HG03045 (cell line): ENCODE measurements at regions not wholly inside any gene's neighbourhood (a gene's known extent, or its start where the extent isn't known, plus 50 kb on each side); places are given as distances from the start of the nearest gene placed in this dataset.
"Not testable (repeated sequence)": the region's sequence is repeated elsewhere in the genome, so short reads cannot be mapped to it uniquely, and the experiment has no call there.

Source experiments
- ATAC-seq: cut with Tn5 transposase; IDR thresholded peaks from one replicate; pipeline ENCODE4 v1.9.1; 2021; ENCODE audit warnings: mild to moderate bottlenecking, moderate library complexity; ENCODE audit not compliant: unreplicated experiment

DNA sequence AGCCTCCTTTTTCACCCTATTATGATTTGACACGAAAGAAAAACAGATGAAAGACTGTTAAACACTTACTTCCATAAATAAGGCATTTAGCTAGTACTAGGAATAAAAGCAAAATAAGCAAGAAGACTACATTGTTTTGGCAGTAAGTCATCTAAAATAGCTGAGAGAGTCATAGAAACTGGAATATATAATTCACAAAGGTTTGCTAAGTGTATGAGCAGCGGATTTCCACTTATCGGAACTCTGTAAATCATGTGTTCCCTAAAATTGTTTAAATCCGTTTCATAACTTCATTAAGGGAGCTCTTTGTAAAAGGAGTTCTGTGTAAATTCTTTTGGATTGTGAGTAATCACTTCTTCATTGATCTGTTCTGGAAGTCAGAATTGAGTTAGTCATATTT is 202.5 kb upstream of the CBLB start:
- no peak for ATAC-seq

DNA sequence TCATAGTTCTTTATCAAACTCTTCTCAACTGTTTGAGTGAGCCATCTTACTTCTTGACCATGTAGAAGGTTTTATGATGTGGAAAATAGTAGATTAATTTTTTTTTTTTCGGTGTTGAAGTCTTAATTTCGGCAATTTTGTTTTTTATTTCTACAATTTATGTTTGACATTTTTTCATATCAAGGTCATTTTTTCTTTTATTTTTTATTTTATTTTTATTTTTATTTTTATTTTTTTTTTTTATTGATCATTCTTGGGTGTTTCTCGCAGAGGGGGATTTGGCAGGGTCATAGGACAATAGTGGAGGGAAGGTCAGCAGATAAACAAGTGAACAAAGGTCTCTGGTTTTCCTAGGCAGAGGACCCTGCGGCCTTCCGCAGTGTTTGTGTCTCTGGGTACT is 203.8 kb upstream of the CBLB start:
- ATAC-seq: not testable (repeated sequence)

DNA sequence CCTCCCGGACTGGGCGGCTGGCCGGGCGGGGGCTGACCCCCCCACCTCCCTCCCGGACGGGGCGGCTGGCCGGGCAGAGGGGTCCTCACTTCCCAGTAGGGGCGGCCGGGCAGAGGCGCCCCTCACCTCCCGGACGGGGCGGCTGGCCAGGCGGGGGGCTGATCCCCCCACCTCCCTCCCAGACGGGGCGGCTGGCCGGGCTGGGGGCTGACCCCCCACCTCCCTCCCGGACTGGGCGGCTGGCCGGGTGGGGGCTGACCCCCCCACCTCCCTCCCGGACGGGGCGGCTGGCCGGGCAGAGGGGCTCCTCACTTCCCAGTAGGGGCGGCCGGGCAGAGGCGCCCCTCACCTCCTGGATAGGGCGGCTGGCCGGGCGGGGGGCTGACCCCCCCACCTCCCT is 205.0 kb upstream of the CBLB start:
- not testable (repeated sequence) for ATAC-seq

GRCh38 chr3:106075731-106076130 is 206.9 kb upstream of the CBLB start:
- not testable (repeated sequence) for ATAC-seq

DNA sequence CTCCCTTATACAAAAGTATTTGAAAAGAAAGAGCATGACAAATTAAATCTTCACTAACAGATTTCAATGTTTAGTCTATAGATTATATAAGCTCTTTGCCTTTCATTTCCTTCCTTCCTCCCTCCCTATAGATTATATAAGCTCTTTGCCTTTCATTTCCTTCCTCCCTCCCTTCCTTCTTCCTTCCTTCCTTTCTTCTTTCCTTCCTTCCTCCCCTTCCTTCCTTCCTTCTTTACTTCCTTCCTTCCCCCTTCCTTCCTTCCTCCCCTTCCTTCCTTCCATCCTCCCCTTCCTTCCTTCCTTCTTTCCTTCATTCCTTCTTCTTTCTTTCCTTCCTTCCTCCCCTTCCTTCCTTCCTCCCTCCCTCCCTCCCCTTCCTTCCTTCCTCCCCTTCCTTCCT is 209.8 kb upstream of the CBLB start:
- no peak for ATAC-seq

- no peak for ATAC-seq
Measured at GRCh38 chr3:106082616-106083015, 213.8 kb upstream of the CBLB start.

DNA sequence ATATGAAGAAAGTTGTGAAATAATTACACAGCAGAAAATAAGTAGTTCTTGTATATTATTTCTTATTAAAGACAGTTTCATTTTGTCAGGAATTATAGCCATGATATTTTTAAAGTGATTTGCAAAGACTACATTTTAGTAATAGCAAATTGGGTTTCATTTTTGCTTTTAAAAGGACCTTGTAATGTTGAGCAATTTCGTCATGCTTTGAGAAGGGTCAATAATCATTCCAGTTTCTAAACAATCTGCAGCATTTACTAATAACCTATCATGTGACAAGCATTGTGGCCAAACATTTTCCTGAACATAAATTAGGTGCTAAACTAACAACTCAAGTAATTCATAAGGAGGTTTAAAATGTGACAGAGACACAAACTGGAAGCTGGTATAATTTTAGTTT is 214.4 kb upstream of the CBLB start:
- ATAC-seq: peak; percentile 49

DNA sequence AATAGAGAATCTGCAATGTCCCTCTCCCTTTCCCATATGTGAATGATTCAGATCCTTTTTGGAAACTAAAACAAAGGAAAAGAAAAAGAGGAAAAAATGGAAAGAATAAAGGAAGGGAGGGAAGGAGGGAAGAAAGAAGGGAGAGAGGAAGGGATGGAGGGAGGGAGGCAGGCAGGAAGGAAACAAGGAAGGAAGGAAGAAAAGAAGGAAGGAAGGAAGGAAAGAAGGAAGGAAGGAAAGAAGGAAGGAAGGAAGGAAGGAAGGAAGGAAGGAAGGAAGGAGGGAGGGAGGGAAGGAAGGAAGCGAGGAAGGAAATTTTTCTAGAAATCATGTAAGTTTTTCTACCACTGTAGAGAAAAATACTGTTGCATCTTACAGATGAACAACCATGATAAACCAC is 215.0 kb upstream of the CBLB start:
- ATAC-seq: no peak

DNA sequence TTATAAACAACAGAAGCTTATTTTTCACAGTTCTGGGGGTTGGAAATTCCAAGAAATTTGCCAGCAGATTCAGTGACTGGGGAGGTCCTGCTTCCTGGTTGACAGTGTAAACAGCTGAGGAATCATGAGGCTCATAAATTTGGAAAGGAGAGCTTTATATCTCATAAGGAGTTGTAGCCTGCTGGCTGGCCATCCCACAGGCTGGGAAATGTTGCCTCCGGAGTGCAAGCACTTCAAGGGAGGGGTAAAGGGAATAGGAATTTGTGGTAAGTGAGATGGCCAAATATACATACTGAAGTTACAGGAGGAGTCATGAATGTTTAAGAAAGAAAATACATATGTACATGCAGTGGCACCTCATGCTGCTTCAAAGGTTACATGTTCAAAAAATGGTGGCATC is 217.2 kb upstream of the CBLB start:
- ATAC-seq: no peak

DNA sequence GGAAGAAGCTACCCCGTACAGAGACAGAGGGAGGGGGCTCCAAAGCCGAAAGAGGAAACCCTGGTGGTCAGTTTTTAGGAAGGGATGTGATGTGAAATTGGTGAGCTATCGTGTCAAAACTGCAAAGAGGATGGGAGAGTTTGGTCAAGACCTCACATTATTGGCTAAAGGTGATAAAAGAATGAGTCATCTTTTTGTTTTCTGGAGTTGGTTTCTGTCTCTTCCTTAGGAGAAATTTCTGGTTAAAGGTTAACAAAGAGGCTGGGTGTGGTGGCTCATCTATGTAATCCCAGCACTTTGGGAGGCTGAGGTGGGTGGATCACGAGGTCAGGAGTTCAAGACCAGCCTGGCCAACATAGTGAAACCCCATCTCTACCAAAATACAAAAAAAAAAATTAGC is 217.8 kb upstream of the CBLB start:
- no peak for ATAC-seq

DNA sequence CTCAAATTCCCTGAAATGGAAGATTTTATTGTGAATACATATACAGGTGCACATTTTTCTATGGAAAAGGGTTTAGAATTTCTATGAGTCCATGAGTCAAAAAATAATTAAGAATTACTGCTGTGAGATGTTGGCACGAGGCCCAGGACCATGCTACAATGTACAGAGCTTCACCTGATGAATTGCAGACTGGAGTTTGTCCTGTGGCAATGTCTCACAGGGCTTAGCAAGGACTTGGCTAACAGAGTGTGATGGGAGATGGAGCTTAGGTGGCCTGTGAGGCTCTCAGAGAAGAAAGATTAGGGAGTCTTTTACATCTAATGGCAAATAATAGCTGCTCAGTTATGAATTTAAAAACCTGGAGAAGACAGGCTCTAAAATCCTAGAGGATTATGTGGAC is 219.5 kb upstream of the CBLB start:
- no peak for ATAC-seq

DNA sequence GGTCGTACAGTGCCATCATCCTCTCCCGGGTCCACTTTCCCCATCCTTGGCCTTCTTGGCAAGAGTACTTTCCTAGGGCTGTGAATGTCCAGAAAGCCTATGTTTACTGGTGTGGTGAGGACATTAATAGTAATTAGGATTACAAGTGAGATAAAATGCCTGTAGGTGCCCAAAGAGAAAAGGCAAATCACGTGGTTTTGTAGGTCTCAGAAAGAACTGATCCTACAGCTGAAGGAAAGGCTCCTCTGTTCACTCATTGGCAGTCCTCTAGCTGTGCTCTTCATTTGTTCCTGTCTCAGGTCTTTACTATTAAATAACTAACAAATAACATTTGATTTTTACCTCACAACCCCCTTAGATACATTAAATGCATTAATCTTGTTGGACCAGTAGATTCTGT is 220.1 kb upstream of the CBLB start:
- ATAC-seq: no peak

GRCh38 chr3:106089806-106090205 is 221.0 kb upstream of the CBLB start:
- ATAC-seq: no peak

DNA sequence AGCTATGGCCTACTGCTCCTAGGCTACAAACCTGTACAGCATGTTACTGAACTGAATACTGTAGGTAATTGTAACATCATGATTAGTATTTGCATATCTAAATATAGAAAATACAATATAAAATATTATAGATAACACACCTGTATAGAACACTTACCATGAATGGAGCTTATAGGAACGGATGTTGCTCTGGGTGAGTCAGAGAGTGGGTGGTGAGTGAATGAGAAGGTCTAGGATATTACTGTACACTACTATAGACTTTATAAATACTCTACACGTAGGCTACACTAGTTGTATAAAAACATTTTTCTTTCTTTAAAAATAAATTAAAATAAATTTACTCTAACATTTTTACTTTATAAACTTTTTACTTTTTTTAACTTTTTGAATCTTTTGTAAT is 224.0 kb upstream of the CBLB start:
- no peak for ATAC-seq

DNA sequence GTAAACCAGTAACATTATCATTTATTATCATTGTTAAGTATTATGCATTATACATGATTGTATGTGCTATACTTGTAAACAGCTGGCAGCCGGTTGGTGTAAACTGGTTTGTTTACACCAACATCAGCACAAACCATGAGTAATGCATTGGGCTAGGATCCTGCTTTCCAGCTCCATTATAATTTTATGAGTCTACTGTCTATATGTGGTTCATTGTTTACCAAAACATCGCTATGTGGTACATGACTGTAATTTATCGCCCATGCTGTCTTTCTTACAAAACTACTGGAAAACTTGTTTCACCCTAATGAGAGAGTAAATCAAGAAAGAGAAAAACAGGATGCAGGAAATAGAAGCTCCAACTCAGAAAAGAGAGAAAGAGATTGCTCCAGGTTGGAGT is 224.8 kb upstream of the CBLB start:
- no peak for ATAC-seq

GRCh38 chr3:106097817-106098435 is 229.1 kb upstream of the CBLB start:
- no peak for ATAC-seq

DNA sequence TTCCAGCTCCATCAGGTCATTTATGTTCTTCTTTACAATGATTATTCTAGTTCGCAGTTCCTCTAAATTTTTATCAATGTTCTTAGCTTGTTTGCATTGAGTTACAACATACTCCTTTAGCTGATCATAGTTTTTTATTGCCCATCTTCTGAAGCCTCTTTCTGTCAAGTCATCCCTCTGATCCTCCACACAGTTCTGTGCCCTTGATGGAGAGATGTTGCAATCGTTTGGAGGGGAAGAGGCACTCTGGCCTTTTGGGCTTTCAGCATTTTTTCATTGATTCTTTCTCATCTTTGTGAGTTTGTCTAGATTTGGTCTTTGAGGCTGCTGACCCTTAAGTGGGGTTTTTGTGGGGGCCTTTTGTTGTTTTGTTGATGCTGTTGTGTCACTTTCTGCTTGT is 234.6 kb upstream of the CBLB start:
- no peak for ATAC-seq

DNA sequence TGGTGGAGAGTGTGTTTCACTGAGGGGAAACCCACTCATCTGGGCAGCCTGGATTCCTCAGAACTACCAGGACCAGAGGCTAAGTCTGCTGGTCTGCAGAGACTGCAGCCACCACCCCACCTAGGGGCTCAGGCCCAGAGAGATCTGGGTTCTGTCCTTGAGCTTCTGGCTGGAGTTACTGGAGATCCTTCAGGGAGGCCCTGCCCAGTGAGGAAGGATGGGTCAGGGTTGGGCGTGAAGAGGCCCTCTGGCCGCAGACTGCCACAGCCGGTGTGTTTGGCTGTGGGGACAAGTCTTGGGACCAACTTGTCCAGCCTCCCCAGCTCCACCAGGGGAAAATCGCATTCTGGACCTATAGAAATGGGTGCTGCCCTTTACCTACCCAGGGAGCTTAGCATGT is 235.3 kb upstream of the CBLB start:
- ATAC-seq: no peak

DNA sequence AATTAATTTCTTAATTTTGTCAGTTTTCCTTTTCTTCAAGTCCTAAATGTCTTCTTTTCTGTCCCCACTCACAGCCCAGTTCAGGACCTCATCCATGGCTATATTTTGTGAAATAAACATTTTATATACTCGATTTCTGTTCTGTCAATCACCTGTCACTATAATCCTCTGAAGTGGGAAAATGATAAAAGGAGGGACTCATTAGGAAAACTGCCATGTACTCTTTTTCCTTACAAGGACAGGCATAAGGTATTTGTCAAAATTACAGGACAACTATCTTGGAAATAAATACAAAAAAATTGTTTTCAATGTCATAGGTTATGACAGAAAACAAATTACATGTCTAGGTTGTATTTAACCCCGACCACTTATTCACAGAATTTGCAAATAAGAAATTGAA is 240.1 kb upstream of the CBLB start:
- no peak for ATAC-seq

DNA sequence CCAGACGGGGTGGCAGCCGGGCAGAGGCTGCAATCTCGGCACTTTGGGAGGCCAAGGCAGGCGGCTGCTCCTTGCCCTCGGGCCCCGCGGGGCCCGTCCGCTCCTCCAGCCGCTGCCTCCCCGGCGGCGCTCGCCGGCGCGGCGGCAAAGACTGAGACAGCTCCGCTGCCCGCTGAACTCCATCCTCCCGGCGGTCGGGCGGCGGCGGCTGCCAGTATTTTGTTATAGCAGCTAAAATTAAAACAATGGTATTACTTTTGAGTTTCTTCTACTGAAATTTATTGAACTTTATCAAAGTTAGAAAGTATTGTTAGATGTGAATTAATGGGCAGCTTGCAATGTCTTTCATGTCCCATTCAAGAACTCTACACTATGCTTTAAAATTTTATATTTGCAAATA is 243.7 kb upstream of the CBLB start:
- not testable (repeated sequence) for ATAC-seq

DNA sequence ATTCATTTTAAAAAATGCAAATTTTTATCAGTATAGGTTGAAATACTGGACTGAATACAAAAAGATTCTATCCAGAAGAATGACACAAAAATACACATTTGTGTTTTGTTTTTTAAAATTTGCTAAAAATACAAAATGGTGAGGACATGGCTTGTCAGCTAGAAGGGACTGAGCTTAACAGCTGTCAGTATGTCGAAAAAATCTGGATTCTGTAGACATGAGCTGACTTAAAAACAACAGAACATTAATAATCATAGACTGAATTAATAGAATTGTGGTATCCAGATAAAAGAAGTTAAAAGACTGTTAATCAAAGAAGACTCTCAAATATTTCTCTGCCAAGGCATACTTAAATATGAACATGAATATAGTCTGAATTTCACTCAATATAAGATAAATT is 244.9 kb upstream of the CBLB start:
- ATAC-seq: no peak

GRCh38 chr3:106114220-106114619 is 245.4 kb upstream of the CBLB start:
- no peak for ATAC-seq

GRCh38 chr3:106114848-106115247 is 246.0 kb upstream of the CBLB start:
- ATAC-seq: no peak

DNA sequence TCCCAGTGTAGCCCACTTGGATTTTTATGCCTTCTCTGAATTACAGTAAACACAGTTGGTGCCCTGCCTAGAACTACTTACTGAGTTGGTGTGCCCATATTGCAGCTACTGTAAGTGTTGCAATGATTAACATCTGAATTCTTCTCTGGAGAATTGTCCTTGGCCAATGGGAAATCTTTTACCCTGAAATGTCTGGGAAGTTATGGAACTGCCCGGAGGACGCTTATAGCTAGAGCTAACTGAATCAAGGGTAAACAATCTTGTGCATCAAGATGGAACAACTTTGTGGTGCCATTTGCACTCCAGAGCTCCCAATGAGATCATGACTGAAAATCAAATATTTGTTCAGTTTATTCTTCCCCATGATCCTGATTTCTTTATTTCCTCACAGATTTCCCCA is 246.7 kb upstream of the CBLB start:
- ATAC-seq: no peak
